ENCODE measurements at regions not wholly inside any gene's neighbourhood (a gene's known extent, or its start where the extent isn't known, plus 50 kb on each side); places are given as distances from the start of the nearest gene placed in this dataset.
"Not testable (repeated sequence)": the region's sequence is repeated elsewhere in the genome, so short reads cannot be mapped to it uniquely, and the experiment has no call there.

DNA sequence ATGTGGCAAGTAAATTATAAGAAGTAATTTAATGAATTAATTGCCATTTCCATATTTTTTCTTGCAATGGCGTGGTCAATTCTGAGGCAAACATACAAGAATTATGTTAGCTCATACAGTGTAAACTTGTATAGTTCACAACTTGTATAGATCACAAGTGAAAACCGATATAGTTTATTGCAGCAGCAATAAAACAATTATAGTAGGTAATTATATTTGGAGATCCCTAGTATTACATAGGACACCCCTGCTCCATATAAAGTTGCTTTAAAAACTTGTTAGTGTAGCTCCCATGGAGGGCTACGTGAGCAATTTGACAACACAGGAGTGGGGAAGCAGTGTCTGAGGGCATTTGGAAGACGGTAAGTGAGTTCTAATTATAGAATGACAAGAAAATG, 288.2 kb downstream of the SOCS6 start:
- DNase-seq (ENCODE audit: low spot score): no peak

DNA sequence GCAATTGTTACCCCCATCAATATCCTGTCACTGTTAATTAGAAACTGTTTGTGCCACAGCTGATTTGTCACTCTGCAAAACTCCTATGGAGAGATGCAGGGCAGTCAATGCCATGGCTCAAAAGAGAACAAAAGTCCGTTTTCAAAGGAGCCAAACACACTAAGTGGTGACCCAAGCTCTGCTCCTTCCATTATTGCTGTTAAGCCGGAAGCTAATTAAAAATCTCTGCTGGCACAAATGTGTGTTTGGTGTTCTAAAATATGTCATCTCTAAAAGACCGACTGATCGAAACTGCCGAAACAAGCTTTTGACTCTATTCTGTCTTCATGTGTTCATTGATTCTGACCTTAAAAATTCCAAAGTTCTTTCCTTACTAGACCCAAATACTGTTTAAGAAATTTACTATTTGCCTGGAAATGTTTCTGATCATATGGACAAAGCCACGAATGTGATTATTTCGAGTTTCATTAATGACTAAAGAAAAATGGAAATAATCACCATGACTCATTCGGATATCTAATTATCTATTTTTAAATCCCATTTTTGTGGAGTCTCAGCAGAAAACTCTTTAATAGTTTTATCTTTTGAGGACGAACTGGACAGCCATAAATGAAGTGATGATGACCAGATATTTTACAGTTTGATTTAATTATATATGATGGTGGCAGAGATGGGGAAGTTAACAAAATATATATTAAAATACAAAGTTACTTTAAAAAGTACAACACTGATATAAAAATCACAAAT, 287.6 kb downstream of the SOCS6 start:
- no peak for DNase-seq (ENCODE audit: low spot score)

DNA sequence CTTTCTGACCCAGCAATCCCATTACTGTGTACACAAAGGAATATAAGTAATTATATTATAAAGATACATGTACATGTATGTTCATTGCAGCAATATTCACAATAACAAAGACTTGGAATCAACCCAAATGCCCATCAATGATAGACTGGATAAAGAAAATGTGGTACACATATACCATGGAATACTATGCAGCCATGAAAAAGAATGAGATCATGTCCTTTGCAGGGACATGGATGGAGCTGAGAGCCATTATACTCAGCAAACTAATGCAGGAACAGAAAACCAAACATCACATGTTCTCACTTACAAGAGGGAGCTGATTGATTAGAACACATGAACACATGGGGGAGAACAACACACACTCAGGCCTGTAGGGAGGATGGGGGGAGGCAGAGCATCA, 286.1 kb downstream of the SOCS6 start:
- not testable (repeated sequence) for DNase-seq (ENCODE audit: low spot score)

DNA sequence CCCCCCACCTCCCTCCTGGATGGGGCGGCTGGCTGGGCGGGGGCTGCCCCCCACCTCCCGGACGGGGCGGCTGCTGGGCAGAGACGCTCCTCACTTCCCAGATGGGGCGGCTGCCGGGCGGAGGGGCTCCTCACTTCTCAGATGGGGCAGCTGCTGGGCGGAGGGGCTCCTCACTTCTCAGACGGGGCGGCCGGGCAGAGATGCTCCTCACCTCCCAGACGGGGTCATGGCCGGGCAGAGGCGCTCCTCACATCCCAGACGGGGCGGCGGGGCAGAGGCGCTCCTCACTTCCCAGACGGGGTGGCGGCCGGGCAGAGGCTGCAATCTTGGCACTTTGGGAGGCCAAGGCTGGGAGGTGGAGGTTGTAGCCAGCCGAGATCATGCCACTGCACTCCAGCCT, 280.8 kb downstream of the SOCS6 start:
- DNase-seq (ENCODE audit: low spot score): not testable (repeated sequence)

DNA sequence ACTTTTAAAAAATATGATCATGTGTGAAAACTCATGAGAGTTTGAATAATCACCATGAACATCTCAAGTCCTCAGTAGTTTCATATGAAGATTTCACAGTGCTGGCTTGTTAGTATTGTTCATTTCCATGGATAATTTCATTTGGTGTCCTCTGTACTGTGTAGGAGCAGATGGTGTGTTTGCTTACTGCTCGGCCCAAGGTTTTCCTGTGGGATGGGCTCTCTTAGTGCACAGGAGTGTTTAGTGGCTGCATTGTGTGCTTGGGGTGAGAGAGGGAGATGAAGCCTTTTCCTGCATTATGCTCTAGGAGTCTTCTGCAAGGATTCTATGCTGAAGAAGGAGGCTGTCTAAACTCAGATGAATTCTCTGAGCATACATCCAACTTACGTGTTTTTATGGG, 270.6 kb downstream of the SOCS6 start:
- no peak for DNase-seq (ENCODE audit: low spot score)

DNA sequence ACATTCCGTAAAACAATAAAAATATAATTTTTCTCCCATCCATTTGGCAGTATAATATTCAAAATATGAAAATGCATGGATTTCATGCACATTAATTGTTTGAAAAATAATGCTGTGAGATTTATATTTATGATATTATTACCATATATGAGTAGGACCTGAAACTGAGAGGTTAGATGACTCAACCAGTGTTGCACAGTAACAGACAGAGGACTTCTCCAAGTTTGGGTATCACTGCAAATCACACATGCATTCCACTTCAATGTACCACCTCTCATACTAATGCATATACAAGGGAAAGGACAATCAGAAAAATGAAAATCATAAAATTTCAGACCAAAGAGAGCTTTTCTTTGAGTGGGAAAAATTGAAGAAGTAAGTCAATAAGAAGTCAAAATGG, 269.5 kb downstream of the SOCS6 start:
- DNase-seq (ENCODE audit: low spot score): no peak

DNA sequence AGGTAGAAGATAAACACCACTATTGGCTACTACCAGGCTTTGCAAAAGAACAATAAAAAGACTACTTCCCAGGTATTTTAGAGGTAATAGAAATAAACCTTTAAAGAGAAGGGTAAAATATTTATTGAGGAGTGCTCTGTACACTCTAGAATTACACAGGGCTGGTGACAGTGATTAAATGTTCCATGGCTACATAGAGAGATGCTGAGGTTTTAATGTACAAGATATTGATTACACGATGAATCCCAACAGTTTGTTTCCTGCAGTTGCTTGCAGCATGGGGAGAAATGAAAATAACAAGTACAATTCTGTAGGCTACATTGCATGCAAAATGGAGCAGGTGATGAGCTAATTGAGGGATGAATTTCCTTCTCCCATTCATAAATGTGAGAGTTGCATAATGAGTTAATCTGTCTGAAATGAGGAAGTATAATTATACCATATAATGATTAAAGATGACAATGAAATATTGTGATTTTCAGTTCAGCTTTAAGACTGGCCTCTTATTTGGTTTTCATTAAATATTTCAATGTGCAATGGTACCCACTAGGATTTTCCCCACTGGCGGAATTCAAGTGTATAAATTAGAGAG, 266.1 kb downstream of the SOCS6 start:
- no peak for DNase-seq (ENCODE audit: low spot score)

DNA sequence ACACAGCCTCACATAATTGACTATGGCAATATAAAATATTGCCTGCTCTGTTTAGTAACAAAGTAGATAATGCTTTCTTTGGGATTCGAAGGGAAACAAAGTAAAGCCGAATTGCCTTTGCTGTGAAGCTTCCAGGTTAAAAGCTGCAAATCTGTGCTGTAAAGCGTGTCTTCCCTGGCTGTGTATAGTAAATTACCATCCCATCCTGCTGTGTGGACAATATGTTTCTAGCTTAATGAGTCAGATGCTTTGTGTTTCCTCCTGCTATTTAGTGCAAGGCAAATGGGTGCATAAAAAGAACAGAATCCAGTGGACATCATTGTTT, 265.1 kb downstream of the SOCS6 start:
- no peak for DNase-seq (ENCODE audit: low spot score)

DNA sequence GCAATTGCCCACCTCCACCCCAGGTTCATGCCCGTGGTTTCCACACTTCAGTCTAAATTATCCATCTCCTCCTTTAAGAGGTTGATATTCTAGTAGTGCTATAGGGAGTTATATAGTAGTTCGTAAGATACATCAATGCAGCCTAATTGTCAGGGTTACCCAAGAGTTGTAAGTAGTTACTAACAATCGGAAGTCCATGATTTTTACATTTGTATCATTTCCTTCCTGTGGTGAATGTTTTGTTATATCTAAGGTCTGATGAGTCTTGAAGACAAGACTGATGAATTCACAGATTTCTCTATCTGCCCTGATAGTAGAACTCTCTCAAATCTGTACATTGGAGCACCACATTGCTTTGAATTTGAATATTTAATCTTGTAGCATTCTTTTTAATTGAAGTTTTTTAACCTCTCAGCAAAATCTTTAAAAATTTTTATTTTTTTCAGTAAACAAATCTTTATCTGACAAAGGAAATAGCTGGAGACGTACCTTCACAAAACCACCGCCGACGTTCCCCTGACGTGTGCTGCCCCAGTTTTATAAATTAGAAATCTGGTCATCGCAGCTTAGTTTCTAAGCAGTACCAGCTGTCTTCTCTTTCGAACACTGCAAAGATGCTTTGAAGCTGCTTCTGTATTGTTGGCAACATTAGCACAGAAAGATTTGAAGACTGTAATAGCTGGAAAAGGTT, 264.5 kb downstream of the SOCS6 start:
- DNase-seq (ENCODE audit: low spot score): no peak

DNA sequence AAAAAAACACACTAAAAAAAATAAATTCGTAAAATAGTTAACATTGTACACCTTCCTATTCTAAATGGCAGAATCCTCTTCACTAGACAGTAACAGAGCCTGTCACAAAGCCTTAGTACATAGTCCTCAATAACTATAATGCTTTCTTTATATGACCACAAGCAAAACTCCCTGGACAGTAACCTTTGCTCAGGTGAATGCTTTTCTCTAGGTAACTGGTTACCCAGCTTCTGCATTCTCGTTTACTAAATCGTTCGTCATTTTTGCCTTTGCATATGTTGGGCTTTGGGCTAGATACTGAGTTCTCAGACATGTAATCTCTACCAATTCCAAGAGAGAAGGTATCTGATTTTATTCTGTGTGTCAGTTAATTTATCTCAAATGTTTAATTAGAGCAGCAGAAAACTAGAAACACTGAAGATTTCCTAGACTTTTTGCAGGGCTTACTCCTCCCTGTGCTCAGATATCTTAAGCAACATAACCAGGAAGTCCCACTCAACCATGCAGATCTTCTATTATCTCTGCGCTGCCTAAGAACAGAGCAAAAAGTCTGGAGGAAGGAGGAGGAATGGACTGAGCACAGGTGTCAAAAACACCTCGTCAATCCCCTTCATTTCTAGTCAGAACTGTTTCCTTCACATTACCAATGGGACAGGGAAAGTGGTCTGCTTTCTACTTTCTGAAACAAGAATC, 247.7 kb downstream of the SOCS6 start:
- no peak for DNase-seq (ENCODE audit: low spot score)

DNA sequence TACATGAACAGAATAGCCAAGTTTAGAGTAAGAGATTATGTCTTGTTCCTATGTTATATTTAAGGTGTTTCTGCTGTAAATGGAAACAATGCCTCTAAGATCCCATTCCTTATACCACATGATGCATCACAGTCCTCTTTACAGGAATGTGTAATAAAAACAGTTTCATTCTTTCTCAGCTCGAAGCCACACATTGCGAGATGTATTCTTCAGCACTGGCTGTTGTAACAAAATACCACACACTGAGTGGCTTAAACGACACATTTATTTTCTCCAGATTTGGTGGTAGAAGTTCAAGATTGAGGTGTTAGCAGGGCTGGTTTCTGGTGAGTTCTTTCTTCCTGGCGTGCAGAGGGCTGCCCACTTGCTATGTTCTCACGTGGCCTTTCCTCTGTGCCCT, 246.2 kb downstream of the SOCS6 start:
- no peak for DNase-seq (ENCODE audit: low spot score)

DNA sequence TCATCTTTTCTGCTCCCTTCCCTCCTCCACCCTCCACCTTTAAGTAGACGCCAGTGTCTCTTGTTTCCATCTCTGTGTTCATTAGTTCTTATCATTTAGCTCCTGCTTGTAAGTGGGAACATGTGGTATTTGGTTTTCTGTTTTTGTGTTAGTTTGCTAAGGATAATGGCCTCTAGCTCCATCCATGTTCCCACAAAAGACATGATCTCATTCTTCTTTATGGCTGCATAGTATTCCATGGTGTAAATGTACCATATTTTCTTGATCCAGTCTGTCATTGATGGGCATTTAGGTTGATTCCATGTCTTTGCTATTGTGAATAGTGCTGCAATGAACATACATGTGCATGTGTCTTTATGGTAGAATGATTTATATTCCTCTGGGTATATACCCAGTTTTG, 236.5 kb downstream of the SOCS6 start:
- not testable (repeated sequence) for DNase-seq (ENCODE audit: low spot score)

DNA sequence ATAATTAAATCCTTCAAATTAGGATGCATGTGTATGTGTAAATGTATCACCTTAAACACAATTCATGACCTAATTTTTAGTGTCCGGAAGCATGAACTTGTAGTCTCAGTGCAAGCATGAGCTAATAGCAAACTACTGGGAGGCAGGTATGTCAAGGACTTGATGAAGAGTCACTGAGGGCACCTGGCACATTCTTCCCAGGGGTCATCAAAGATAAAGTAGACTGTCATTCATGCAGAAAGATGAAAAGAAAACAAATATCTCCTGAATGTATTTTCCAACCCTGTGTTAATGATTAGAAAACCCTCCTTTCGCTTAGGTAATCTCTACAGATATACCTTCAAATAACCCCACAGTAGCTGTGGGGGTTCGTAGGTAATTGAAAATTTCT, 234.9 kb downstream of the SOCS6 start:
- no peak for DNase-seq (ENCODE audit: low spot score)

DNA sequence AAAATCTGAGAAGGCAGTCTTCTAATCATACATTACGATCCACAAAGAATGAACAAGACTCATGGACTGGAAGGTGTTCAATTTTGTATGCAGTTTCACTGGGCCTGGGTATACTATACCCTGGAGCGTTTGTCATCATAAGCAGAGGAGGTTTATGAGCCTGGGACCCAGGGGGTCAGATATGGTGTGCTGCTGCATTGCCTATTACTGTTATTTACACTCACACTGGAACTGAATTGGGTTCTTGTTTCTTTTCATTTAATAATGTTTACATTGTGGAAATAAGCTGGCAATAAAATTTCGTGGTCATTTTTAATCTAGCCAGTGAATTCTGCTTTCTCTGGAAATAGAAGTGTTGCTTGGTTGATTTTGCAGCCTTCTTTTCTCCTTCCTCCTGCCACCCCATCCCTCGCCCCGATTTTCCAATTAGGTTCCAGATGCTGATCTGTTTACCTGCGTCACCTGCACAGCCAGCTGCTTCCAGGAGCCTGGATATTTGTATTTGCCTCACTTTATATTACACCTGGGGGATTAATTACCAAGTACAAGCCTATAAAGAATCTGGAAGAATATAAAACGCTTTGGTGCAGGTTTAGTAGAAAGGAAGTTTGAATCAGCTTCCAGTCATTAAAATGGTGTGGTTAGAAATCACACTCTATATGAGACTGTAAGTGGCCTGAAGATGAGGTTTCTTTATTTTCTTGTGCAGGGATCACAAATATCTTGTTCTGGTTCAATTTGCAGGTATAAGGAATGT, 234.4 kb downstream of the SOCS6 start:
- peak; percentile 2 for DNase-seq (ENCODE audit: low spot score)

DNA sequence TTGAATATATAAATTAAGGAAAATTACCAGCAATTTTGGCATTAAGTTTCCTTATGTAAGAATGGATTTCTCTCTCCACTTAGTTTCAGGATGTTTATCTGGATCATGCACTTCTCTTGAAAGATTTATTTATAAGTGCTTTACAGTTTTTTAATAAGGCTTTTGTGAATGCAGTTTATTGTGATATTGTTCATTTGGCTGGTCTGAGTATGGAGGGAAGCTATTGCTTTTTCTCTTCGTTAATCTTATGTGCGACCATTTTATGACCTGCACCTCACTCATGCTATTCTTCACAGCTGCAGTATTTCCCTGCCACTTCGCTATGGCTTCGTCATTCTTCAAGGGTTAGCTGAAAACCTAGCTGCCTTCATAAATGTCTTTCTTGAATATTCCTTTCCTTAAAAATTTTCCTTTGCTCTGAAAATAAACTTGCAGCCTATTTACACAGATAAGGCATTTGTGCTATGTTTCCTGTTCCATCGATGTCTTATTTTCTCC, 233.4 kb downstream of the SOCS6 start:
- DNase-seq (ENCODE audit: low spot score): no peak

DNA sequence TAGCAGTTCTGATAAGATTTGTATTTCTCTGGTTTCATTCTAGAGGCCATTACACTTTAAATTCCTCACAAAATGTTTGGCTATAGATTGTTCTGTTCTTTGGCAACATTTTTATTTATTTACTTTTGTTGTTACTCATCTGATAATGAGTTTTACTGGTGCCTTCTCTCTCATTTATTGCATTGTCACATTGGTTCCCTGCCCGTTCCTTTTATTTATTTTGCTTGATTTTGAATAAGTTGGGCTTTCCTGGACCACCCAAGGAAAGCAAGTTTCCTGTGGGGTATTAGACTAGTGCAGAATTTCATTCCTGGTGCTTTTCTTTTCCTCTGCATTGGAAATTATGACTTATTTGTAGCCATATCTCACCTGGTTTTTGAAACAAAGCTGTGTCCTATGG, 232.0 kb downstream of the SOCS6 start:
- no peak for DNase-seq (ENCODE audit: low spot score)

DNA sequence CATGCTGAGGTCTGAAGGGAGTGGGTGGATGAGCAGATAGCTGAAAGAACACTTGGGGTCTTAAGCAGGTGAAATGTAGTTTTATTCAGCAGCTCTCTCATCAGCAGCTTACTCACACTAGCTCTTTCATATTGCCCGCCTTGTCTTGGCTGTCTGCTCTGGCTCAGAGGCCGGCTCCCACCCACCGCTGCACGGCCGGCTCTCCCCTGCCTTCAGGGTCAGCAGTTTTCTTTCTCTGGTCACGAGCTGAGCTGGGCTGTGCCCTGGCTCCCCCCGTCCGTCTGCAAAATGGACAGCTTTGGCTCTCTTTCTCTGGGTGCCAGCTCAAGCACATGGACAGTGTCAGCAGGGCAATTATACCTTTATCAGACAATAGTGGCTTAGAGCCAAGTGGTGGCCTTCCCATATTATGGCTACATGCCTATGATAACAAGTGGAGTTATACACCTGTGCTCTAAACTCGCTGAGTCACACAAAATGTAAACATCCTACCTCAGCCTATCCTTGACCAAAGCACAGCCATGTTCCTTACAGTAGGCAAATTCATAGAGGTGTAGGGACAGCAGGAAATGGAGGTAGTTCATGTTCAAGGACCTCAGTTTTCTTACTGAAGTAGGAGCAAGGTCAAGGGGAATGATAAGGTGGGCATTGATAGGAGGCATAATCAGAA, 224.8 kb downstream of the SOCS6 start:
- peak; percentile 8 for DNase-seq (ENCODE audit: low spot score)

DNA sequence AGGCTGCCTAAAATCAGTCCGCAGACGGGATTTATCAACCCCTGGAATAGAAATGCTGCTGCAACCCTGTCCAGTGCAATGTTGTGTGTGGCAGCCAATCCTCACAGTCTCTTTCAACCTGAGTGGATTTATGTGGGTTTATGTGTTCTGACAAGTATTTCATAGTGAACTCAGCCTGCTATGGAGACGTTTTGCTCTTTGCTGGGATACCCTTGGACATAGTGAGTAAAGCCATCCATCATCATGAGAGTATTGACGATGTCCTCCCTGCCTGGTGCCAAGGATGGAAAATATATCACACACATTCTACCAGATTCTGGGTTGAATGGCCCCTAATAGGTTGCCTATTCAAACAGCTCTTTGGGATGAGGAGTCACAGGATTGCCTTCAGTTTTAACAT, 219.1 kb downstream of the SOCS6 start:
- no peak for DNase-seq (ENCODE audit: low spot score)

DNA sequence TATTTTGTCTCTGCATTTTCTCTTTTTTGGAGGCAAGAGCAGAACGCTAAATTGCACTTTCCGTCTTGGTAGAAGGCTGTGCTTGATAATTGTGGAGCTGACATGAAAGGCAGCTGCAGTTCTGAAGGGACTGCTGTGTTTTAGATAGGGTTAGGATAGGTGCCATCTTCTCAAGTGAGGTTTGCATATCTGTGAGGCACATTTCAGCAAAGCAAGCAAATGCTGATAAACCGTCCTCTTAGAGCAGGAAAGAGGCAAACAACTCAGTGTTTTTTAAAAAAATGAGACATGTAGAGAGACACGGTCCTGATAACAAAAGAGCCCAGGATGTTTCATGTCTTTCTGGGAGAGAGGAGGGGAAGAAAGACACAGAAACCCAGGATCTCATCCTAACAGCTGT, 217.7 kb downstream of the SOCS6 start:
- DNase-seq (ENCODE audit: low spot score): no peak

DNA sequence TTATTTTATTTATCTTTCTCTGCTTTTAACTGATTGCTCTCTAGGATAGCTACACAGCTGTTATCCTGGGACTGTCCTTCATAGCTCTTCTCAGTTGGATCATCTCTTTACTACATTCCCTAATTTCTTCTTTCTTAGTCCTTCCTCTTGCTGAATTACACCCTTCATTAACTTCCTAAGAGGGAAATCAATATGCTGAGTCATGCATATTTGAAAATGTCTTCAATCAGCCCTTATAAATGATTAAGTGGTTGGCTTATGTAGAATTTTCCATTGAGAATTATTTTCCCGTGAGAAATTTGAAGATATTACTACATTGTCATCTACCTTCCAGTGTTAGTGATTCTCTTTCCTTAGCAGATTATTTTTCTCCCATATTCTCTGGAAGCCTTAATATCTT, 214.2 kb downstream of the SOCS6 start:
- DNase-seq (ENCODE audit: low spot score): no peak

DNA sequence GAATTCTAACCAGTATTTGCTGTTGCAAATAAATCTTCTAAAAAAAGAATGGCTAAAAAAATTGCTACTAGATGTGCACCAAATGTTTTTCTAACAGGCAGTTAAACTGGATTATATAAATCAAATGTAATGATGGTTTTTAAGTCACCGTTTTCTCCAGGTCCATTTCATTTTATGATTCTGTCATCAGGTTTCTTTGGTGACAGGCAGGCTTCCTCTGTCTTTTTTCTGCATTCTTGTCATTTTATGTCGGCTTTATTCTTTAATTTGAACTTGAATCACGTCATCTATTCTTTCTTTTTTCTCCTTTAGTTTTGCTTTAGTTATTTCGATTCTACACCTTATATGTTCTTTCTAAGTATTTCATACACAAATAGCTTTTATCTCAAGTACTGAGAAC, 212.5 kb downstream of the SOCS6 start:
- no peak for DNase-seq (ENCODE audit: low spot score)

DNA sequence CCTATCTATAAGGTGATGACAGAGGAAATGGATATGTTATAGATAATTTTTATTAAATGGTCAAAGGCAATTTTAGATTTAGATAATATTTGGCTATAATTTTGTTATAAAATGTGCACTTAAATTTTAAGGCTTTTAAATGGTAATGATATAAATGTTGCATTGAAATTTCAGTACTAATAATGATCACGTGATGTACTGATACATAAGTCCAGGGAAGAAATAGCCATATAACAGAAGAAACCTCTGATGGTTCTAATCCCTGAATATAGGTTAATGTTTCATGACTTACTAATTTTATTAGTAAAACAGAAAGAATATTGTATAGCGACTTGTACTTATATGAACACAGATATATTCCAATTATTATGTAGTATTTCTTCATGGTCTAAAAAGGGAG, 211.9 kb downstream of the SOCS6 start:
- no peak for DNase-seq (ENCODE audit: low spot score)
